ENCODE measurements at regions not wholly inside any gene's neighbourhood (a gene's known extent, or its start where the extent isn't known, plus 50 kb on each side); places are given as distances from the start of the nearest gene placed in this dataset.

- Mint-ChIP-seq H3K4me1 (ENCODE audit: low read depth, unreplicated experiment) (no peaks in the 10 kb centered on the region), H3K4me3 (ENCODE audit: low read depth, unreplicated experiment) (no peak overlapping the region), H3K36me3 (ENCODE audit: insufficient read depth, unreplicated experiment) (no peaks in the 10 kb centered on the region), H3K9me3 (ENCODE audit: low read depth, unreplicated experiment) (no peaks in the 10 kb centered on the region), H3K27me3 (ENCODE audit: unreplicated experiment) (no peaks in the 10 kb centered on the region), H3K27ac (ENCODE audit: unreplicated experiment) (no peak overlapping the region)
- TF ChIP-seq CTCF (IDR thresholded peaks at IDR 0.05; ENCODE audit: unreplicated experiment), result no peak
- no TSS peak for BruUV-seq (replicated peaks)
- DNase-seq, result no peak
- CTCF ChIA-PET, result interaction anchor here (0.5 kb wide), 1 partner anchor 751 kb away, joined by 4 read pairs; no protein-coding TSS in a partner anchor
- intact Hi-C loops (cut with micrococcal nuclease; ENCODE audit: unreplicated experiment), result no loop called here
These were observed 628.7 kb upstream of the LINC00305 start for GRCh38 chr18:64777556-64777955.

GRCh38 chr18:64765908-64766307 is 617.0 kb upstream of the LINC00305 start:
- TF ChIP-seq CTCF (IDR thresholded peaks at IDR 0.05; ENCODE audit: unreplicated experiment), result no peak
- no peak overlapping the region for H3K27ac Mint-ChIP-seq (ENCODE audit: unreplicated experiment)
- H3K9me3 Mint-ChIP-seq (ENCODE audit: low read depth, unreplicated experiment), result peaks cover 2% of the 10 kb centered on the region
- DNase-seq, result no peak
- H3K4me1 Mint-ChIP-seq (ENCODE audit: low read depth, unreplicated experiment), result no peaks in the 10 kb centered on the region
- BruUV-seq (replicated peaks), result no TSS peak
- no peaks in the 10 kb centered on the region for H3K27me3 Mint-ChIP-seq (ENCODE audit: unreplicated experiment)
- no peaks in the 10 kb centered on the region for H3K36me3 Mint-ChIP-seq (ENCODE audit: insufficient read depth, unreplicated experiment)
- no peak overlapping the region for H3K4me3 Mint-ChIP-seq (ENCODE audit: low read depth, unreplicated experiment)
- CTCF ChIA-PET, result interaction anchor here (0.6 kb wide), 1 partner anchor 365 kb away, joined by 3 read pairs; no protein-coding TSS in a partner anchor
- intact Hi-C loops (cut with micrococcal nuclease; ENCODE audit: unreplicated experiment), result no loop called here

GRCh38 chr18:64752707-64753106 is 603.8 kb upstream of the LINC00305 start:
- TF ChIP-seq CTCF (IDR thresholded peaks at IDR 0.05; ENCODE audit: unreplicated experiment), result no peak
- intact Hi-C loops (cut with micrococcal nuclease; ENCODE audit: unreplicated experiment), result no loop called here
- H3K27me3 Mint-ChIP-seq (ENCODE audit: unreplicated experiment), result no peaks in the 10 kb centered on the region
- no peaks in the 10 kb centered on the region for H3K9me3 Mint-ChIP-seq (ENCODE audit: low read depth, unreplicated experiment)
- CTCF ChIA-PET, result no interaction called here
- H3K4me1 Mint-ChIP-seq (ENCODE audit: low read depth, unreplicated experiment), result no peaks in the 10 kb centered on the region
- no peak overlapping the region for H3K27ac Mint-ChIP-seq (ENCODE audit: unreplicated experiment)
- no peak for DNase-seq
- no peaks in the 10 kb centered on the region for H3K36me3 Mint-ChIP-seq (ENCODE audit: insufficient read depth, unreplicated experiment)
- H3K4me3 Mint-ChIP-seq (ENCODE audit: low read depth, unreplicated experiment), result no peak overlapping the region
- BruUV-seq (replicated peaks), result no TSS peak

- H3K4me1 Mint-ChIP-seq (ENCODE audit: low read depth, unreplicated experiment), result no peaks in the 10 kb centered on the region
- CTCF ChIA-PET, result no interaction called here
- intact Hi-C loops (cut with micrococcal nuclease; ENCODE audit: unreplicated experiment), result no loop called here
- no peak for DNase-seq
- H3K36me3 Mint-ChIP-seq (ENCODE audit: insufficient read depth, unreplicated experiment), result no peaks in the 10 kb centered on the region
- no peak overlapping the region for H3K4me3 Mint-ChIP-seq (ENCODE audit: low read depth, unreplicated experiment)
- no peak for TF ChIP-seq CTCF (IDR thresholded peaks at IDR 0.05; ENCODE audit: unreplicated experiment)
- H3K27ac Mint-ChIP-seq (ENCODE audit: unreplicated experiment), result no peak overlapping the region
- no peaks in the 10 kb centered on the region for H3K9me3 Mint-ChIP-seq (ENCODE audit: low read depth, unreplicated experiment)
- no peaks in the 10 kb centered on the region for H3K27me3 Mint-ChIP-seq (ENCODE audit: unreplicated experiment)
- no TSS peak for BruUV-seq (replicated peaks)
These were observed 601.0 kb upstream of the LINC00305 start for GRCh38 chr18:64749884-64750283.
